Tibial artery (tissue), 4 donors: ENCODE measurements at regions not wholly inside any gene's neighbourhood (a gene's known extent, or its start where the extent isn't known, plus 50 kb on each side); places are given as distances from the start of the nearest gene placed in this dataset.

Source experiments
- DNase-seq, 2 donors: peaks; one replicate each; pipeline ENCODE4 v3.0.0-alpha.2; 2019
- H3K27ac ChIP-seq, 2 donors: fragments of 200-600 bp; sonication (generic) in 1 of 2; 1 replicate in 1 of 2; 2 replicates in 1 of 2; pipeline ENCODE4 v1.5.1; 2018 to 2019; ENCODE audit warnings: mild to moderate bottlenecking in 1 of 2
- H3K27me3 ChIP-seq, 2 donors: fragments of 200-600 bp; sonication (generic) in 1 of 2; one replicate each; pipeline versions ENCODE4 v1.5.1 to v1.6.0; 2016 to 2019
- H3K36me3 ChIP-seq, 3 donors: fragments of 200-600 bp; sonication (generic) in 2 of 3; one replicate each; pipeline ENCODE4 v1.5.1; 2016 to 2019; ENCODE audit warnings: mild to moderate bottlenecking in 2 of 3
- H3K4me1 ChIP-seq, 4 donors: fragments of 200-600 bp; sonication (generic) in 2 of 4; 1 replicate in 3 of 4; 2 replicates in 1 of 4; pipeline ENCODE4 v1.5.1; 2016 to 2019
- H3K4me3 ChIP-seq, 2 donors: fragments of 200-600 bp; sonication (generic) in 1 of 2; 1 replicate in 1 of 2; 2 replicates in 1 of 2; pipeline ENCODE4 v1.5.1; 2018 to 2019; ENCODE audit warnings: mild to moderate bottlenecking in 2 of 2
- H3K9me3 ChIP-seq, 3 donors: fragments of 200-600 bp; sonication (generic) in 1 of 3; one replicate each; pipeline ENCODE4 v1.5.1; 2016 to 2019
- CTCF ChIP-seq, 2 experiments: fragments of 200-600 bp in 1 of 2; fragments of 450-650 bp in 1 of 2; IDR thresholded peaks; one replicate each; pipeline ENCODE4 v1.5.1; 2017 to 2019; ENCODE audit warnings: antibody characterized with exemption in 2 of 2, mild to moderate bottlenecking in 1 of 2, moderate library complexity in 1 of 2
- intact Hi-C: fragments of 100-400 bp; cut with DNase I; formaldehyde crosslinking; loops from one replicate; pipeline ENCODE4 v1.15.0; 2023; ENCODE audit warnings: low total_unique reads

GRCh38 chr2:160609346-160609745, 115.7 kb upstream of the RBMS1 start:
- Histone ChIP-seq H3K36me3 (no peaks in the 10 kb centered on the region), H3K27me3 (no peaks in the 10 kb centered on the region), H3K4me3 (no peak overlapping the region), H3K4me1 (no peaks in the 10 kb centered on the region), H3K27ac (no peak overlapping the region), H3K9me3 (no peaks in the 10 kb centered on the region)
- no peak for TF ChIP-seq CTCF (IDR thresholded peaks at IDR 0.05)
- no peak for DNase-seq
- intact Hi-C loops: no loop called here

GRCh38 chr2:160610041-160610440, 116.4 kb upstream of the RBMS1 start:
- H3K36me3 ChIP-seq: no peaks in the 10 kb centered on the region
- DNase-seq: no peak
- H3K4me3 ChIP-seq: no peak overlapping the region
- intact Hi-C loops: no loop called here
- H3K9me3 ChIP-seq: peaks cover 0 to 3% (median 0%) of the 10 kb centered on the region in 3 donors
- TF ChIP-seq CTCF (IDR thresholded peaks at IDR 0.05): no peak
- no peaks in the 10 kb centered on the region for H3K27me3 ChIP-seq
- no peak overlapping the region for H3K27ac ChIP-seq
- no peaks in the 10 kb centered on the region for H3K4me1 ChIP-seq

- H3K4me1 ChIP-seq: no peaks in the 10 kb centered on the region
- DNase-seq: no peak
- H3K36me3 ChIP-seq: no peaks in the 10 kb centered on the region
- no peaks in the 10 kb centered on the region for H3K27me3 ChIP-seq
- H3K27ac ChIP-seq: no peak overlapping the region
- no peak for TF ChIP-seq CTCF (IDR thresholded peaks at IDR 0.05)
- H3K9me3 ChIP-seq: peaks cover 4 to 15% (median 6%) of the 10 kb centered on the region in 3 donors
- intact Hi-C loops: no loop called here
- no peak overlapping the region for H3K4me3 ChIP-seq
These were observed 118.8 kb upstream of the RBMS1 start for GRCh38 chr2:160612266-160612856.

GRCh38 chr2:160613466-160614153, 120.0 kb upstream of the RBMS1 start:
- Histone ChIP-seq H3K27ac (no peak overlapping the region), H3K36me3 (no peaks in the 10 kb centered on the region), H3K4me1 (no peaks in the 10 kb centered on the region), H3K9me3 (peaks cover 4 to 15% (median 6%) of the 10 kb centered on the region in 3 donors), H3K4me3 (no peak overlapping the region), H3K27me3 (no peaks in the 10 kb centered on the region)
- TF ChIP-seq CTCF (IDR thresholded peaks at IDR 0.05): no peak
- no peak for DNase-seq
- intact Hi-C loops: no loop called here

GRCh38 chr2:160614391-160614790, 120.8 kb upstream of the RBMS1 start:
- Histone ChIP-seq H3K27me3 (no peaks in the 10 kb centered on the region), H3K4me3 (no peak overlapping the region), H3K27ac (no peak overlapping the region), H3K36me3 (no peaks in the 10 kb centered on the region), H3K4me1 (no peaks in the 10 kb centered on the region), H3K9me3 (peaks cover 4 to 15% (median 6%) of the 10 kb centered on the region in 3 donors)
- intact Hi-C loops: no loop called here
- TF ChIP-seq CTCF (IDR thresholded peaks at IDR 0.05): no peak
- no peak for DNase-seq
